ENCODE measurements at regions not wholly inside any gene's neighbourhood (a gene's known extent, or its start where the extent isn't known, plus 50 kb on each side); places are given as distances from the start of the nearest gene placed in this dataset.
"Not testable (repeated sequence)": the region's sequence is repeated elsewhere in the genome, so short reads cannot be mapped to it uniquely, and the experiment has no call there.

DNA sequence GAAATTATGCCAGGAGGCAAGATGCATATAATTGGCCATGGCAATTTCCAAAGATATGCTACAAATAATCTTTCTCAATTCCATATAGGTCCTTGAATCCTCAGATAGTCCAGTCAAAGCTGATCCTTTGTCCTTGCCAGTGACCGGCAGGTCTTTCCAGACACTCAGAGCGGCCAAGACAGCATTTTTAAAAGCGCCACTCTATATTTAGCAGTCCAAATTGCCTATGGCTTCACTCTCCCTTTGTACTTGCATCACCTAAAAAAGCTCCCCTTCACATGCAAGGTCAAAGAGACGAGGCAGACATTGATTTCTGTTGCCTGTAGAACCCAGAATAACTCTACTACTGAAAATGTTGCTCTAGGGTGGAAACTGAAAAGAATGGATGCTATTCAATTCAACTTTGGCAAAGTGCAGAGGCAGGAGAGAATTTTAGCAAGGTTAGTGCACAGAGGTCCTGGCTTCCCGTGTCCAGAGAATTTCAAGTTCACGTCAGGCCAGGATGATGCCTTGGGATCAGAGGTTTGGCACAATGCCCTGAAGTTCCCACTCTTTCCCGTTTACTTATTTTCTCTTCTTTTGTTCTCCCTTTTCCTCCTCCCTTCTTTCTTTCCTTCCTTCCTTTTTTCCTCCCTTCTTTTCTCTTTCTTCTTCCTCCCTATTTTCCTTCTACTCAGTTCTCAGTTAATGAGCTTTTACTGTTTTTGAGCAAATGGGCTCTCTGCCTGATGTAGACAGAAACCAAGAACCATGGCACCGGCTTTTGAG, 108.5 kb downstream of the KCNK1 start:
- 83% methylated on average over 7 of the region's 8 CpGs for WGBS (ENCODE audit: insufficient coverage)
- H2AFZ ChIP-seq (ENCODE audit: insufficient read depth, low read depth, low read length, poor library complexity, severe bottlenecking): no peak overlapping the region

DNA sequence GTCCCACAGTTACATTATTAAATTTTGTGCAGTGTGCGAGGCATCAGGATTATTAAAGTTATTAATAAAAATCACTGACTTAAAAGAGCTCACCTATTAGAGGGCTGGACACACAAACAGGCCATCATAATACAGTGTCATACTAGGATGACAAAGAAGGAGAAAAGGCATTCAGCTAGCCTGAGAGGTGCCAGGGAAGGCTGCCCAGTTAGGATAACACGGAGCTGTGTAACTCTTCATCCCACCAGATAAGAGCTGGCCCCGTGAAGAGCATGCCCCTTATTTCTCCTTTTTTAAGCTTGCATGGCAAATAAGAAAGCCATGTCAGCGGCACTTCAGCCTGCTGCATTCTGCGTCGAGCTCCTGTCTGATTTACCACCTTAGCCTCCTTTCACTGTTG, 109.5 kb downstream of the KCNK1 start:
- no peak for ATAC-seq (ENCODE audit: low read depth)
- DNase-seq: no peak
- no peaks in the 10 kb centered on the region for H3K36me3 ChIP-seq (replicated peaks in 1 of 2; ENCODE audit: control extremely low read depth in 1 of 2, control insufficient read depth in 1 of 2, extremely low read depth in 1 of 2, insufficient read depth in 2 of 2, low read length in 1 of 2)
- H3K27me3 ChIP-seq (replicated peaks in 1 of 4; ENCODE audit: control extremely low read depth in 1 of 4, control insufficient read depth in 3 of 4, insufficient read depth in 4 of 4, low read length in 3 of 4): no peaks in the 10 kb centered on the region
- ChIA-PET CTCF (interaction anchor here (0.7 kb wide), 1 partner anchor 68 kb away, joined by 3 read pairs; no protein-coding TSS in a partner anchor), POLR2A (no interaction called here)
- no peaks in the 10 kb centered on the region for H3K9me3 Mint-ChIP-seq (ENCODE audit: insufficient read depth)
- H2AFZ ChIP-seq (ENCODE audit: insufficient read depth, low read depth, low read length, poor library complexity, severe bottlenecking): no peak overlapping the region
- H3K79me2 ChIP-seq (ENCODE audit: control insufficient read depth, insufficient read depth, low read length): no peaks in the 10 kb centered on the region
- H3K27ac ChIP-seq (ENCODE audit: low read length in 2 of 2): no peak overlapping the region
- H3K27ac Mint-ChIP-seq: no peak overlapping the region
- H3K9ac ChIP-seq (ENCODE audit: low read length): no peak overlapping the region
- H3K4me3 ChIP-seq (ENCODE audit: control extremely low read depth in 1 of 5, extremely low read depth in 1 of 5, insufficient read depth in 1 of 5, low read depth in 2 of 5, low read length in 4 of 5): no peak overlapping the region
- no peak overlapping the region for H3K4me3 Mint-ChIP-seq
- no peaks in the 10 kb centered on the region for H3K27me3 Mint-ChIP-seq
- no peaks in the 10 kb centered on the region for H3K4me1 ChIP-seq (ENCODE audit: control insufficient read depth in 2 of 2, insufficient read depth in 2 of 2, low read length in 2 of 2)
- no peaks in the 10 kb centered on the region for H4K20me1 ChIP-seq (ENCODE audit: control insufficient read depth, insufficient read depth, low read length, poor library complexity, severe bottlenecking)
- 87% methylated on average over 5 of the region's 6 CpGs for WGBS (ENCODE audit: insufficient coverage)
- no peak for TF ChIP-seq EZH2 (IDR thresholded peaks at IDR 0.05; ENCODE audit: borderline replicate concordance, insufficient read depth, low read depth, low read length, poor library complexity, severe bottlenecking)
- TF ChIP-seq, protein P1, sequence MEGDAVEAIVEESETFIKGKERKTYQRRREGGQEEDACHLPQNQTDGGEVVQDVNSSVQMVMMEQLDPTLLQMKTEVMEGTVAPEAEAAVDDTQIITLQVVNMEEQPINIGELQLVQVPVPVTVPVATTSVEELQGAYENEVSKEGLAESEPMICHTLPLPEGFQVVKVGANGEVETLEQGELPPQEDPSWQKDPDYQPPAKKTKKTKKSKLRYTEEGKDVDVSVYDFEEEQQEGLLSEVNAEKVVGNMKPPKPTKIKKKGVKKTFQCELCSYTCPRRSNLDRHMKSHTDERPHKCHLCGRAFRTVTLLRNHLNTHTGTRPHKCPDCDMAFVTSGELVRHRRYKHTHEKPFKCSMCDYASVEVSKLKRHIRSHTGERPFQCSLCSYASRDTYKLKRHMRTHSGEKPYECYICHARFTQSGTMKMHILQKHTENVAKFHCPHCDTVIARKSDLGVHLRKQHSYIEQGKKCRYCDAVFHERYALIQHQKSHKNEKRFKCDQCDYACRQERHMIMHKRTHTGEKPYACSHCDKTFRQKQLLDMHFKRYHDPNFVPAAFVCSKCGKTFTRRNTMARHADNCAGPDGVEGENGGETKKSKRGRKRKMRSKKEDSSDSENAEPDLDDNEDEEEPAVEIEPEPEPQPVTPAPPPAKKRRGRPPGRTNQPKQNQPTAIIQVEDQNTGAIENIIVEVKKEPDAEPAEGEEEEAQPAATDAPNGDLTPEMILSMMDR (IDR thresholded peaks at IDR 0.05): no peak
- intact Hi-C loops (cut with micrococcal nuclease): no loop called here
- no peak overlapping the region for H3K4me2 ChIP-seq (replicated peaks; ENCODE audit: low read depth, low read length, poor library complexity, severe bottlenecking)
- H3K4me1 Mint-ChIP-seq: no peaks in the 10 kb centered on the region
- H3K9me3 ChIP-seq (ENCODE audit: control extremely low read depth in 1 of 3, control insufficient read depth in 2 of 3, insufficient read depth in 1 of 3, low read length in 2 of 3): peaks cover 0 to 10% (median 0%) of the 10 kb centered on the region in 3 donors

More for the DNA sequence above, 108.5 kb downstream of the KCNK1 start:
- H3K27me3 ChIP-seq (replicated peaks in 1 of 4; ENCODE audit: control extremely low read depth in 1 of 4, control insufficient read depth in 3 of 4, insufficient read depth in 4 of 4, low read length in 3 of 4): no peaks in the 10 kb centered on the region
- no peak overlapping the region for H3K9ac ChIP-seq (ENCODE audit: low read length)
- H3K9me3 Mint-ChIP-seq (ENCODE audit: insufficient read depth): no peaks in the 10 kb centered on the region
- H3K4me3 Mint-ChIP-seq: no peak overlapping the region
- H3K27ac Mint-ChIP-seq: no peak overlapping the region
- no peaks in the 10 kb centered on the region for H4K20me1 ChIP-seq (ENCODE audit: control insufficient read depth, insufficient read depth, low read length, poor library complexity, severe bottlenecking)
- no peak overlapping the region for H3K4me3 ChIP-seq (ENCODE audit: control extremely low read depth in 1 of 5, extremely low read depth in 1 of 5, insufficient read depth in 1 of 5, low read depth in 2 of 5, low read length in 4 of 5)
- H3K27ac ChIP-seq (ENCODE audit: low read length in 2 of 2): no peak overlapping the region
- TF ChIP-seq, protein P1 (IDR thresholded peaks at IDR 0.05): no peak
- no peak for TF ChIP-seq EZH2 (IDR thresholded peaks at IDR 0.05; ENCODE audit: borderline replicate concordance, insufficient read depth, low read depth, low read length, poor library complexity, severe bottlenecking)
- no peaks in the 10 kb centered on the region for H3K27me3 Mint-ChIP-seq
- POLR2A ChIA-PET: no interaction called here
- no peaks in the 10 kb centered on the region for H3K4me1 Mint-ChIP-seq
- no peaks in the 10 kb centered on the region for H3K4me1 ChIP-seq (ENCODE audit: control insufficient read depth in 2 of 2, insufficient read depth in 2 of 2, low read length in 2 of 2)
- H3K9me3 ChIP-seq (ENCODE audit: control extremely low read depth in 1 of 3, control insufficient read depth in 2 of 3, insufficient read depth in 1 of 3, low read length in 2 of 3): peaks cover 0 to 10% (median 0%) of the 10 kb centered on the region in 3 donors
- no peaks in the 10 kb centered on the region for H3K79me2 ChIP-seq (ENCODE audit: control insufficient read depth, insufficient read depth, low read length)
- H3K36me3 ChIP-seq (replicated peaks in 1 of 2; ENCODE audit: control extremely low read depth in 1 of 2, control insufficient read depth in 1 of 2, extremely low read depth in 1 of 2, insufficient read depth in 2 of 2, low read length in 1 of 2): no peaks in the 10 kb centered on the region
- DNase-seq (no peak), ATAC-seq (ENCODE audit: low read depth) (no peak)
- intact Hi-C loops (cut with micrococcal nuclease): no loop called here
- H3K4me2 ChIP-seq (replicated peaks; ENCODE audit: low read depth, low read length, poor library complexity, severe bottlenecking): no peak overlapping the region
- CTCF ChIA-PET: no interaction called here

DNA sequence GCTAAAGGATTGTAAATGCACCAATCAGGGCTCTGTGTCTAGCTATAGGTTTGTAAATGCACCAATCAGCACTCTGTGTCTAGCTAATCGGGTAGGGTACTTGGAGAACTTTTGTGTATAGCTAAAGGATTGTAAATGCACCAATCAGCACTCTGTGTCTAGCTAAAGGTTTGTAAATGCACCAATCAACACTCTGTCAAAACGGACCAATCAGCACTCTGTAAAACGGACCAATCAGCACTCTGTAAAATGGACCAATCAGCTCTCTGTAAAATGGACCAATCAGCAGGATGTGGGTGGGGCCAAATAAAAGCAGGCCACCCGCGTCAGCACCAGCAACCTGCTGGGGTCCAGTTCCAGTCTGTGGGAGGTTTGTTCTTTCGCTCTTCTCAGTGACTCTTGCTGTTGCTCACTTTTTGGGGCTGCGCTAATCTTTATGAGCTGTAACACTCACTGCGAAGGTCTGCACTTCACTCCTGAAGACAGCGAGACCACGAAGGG, 110.3 kb downstream of the KCNK1 start:
- ATAC-seq (ENCODE audit: low read depth); H3K9ac ChIP-seq (ENCODE audit: low read length); H3K27me3 ChIP-seq (replicated peaks in 1 of 4; ENCODE audit: control extremely low read depth in 1 of 4, control insufficient read depth in 3 of 4, insufficient read depth in 4 of 4, low read length in 3 of 4); H3K4me1 ChIP-seq (ENCODE audit: control insufficient read depth in 2 of 2, insufficient read depth in 2 of 2, low read length in 2 of 2); H3K4me1 Mint-ChIP-seq; H3K4me3 ChIP-seq (ENCODE audit: control extremely low read depth in 1 of 5, extremely low read depth in 1 of 5, insufficient read depth in 1 of 5, low read depth in 2 of 5, low read length in 4 of 5); intact Hi-C loops (cut with micrococcal nuclease); POLR2A ChIA-PET; CTCF ChIA-PET; H3K27ac ChIP-seq (ENCODE audit: low read length in 2 of 2); H3K4me3 Mint-ChIP-seq; H3K27me3 Mint-ChIP-seq; H3K36me3 ChIP-seq (replicated peaks in 1 of 2; ENCODE audit: control extremely low read depth in 1 of 2, control insufficient read depth in 1 of 2, extremely low read depth in 1 of 2, insufficient read depth in 2 of 2, low read length in 1 of 2); H2AFZ ChIP-seq (ENCODE audit: insufficient read depth, low read depth, low read length, poor library complexity, severe bottlenecking); H3K4me2 ChIP-seq (replicated peaks; ENCODE audit: low read depth, low read length, poor library complexity, severe bottlenecking); DNase-seq; H3K27ac Mint-ChIP-seq; H3K9me3 Mint-ChIP-seq (ENCODE audit: insufficient read depth); H4K20me1 ChIP-seq (ENCODE audit: control insufficient read depth, insufficient read depth, low read length, poor library complexity, severe bottlenecking); H3K79me2 ChIP-seq (ENCODE audit: control insufficient read depth, insufficient read depth, low read length): not testable (repeated sequence)
- WGBS (ENCODE audit: insufficient coverage): 82% methylated on average over 7 of the region's 10 CpGs
- H3K9me3 ChIP-seq (ENCODE audit: control extremely low read depth in 1 of 3, control insufficient read depth in 2 of 3, insufficient read depth in 1 of 3, low read length in 2 of 3): peaks cover 0 to 10% (median 0%) of the 10 kb centered on the region in 3 donors

Data from B cell (primary cell).